Transverse colon (tissue), 4 donors: ENCODE measurements at regions not wholly inside any gene's neighbourhood (a gene's known extent, or its start where the extent isn't known, plus 50 kb on each side); places are given as distances from the start of the nearest gene placed in this dataset.

Source experiments
- EP300 ChIP-seq: sonication (generic); formaldehyde crosslinking; IDR thresholded peaks from one replicate; pipeline ENCODE4 v1.6.1; 2017; ENCODE audit warnings: antibody characterized with exemption, low read depth
- POLR2A ChIP-seq: fragments of 450-650 bp; IDR thresholded peaks from one replicate; pipeline ENCODE4 v1.6.1; 2016; ENCODE audit warnings: antibody characterized with exemption, mild to moderate bottlenecking, moderate library complexity
- POLR2AphosphoS5 ChIP-seq, 3 donors: sonication (generic); formaldehyde crosslinking; IDR thresholded peaks; one replicate each; pipeline ENCODE4 v1.6.1; 2016; ENCODE audit warnings: antibody characterized with exemption in 3 of 3
- TF ChIP-seq, protein P1 (sequence below), 5 experiments: fragments of 200-600 bp in 3 of 5; fragments of 450-650 bp in 2 of 5; sonication (generic) in 3 of 5; IDR thresholded peaks; 1 replicate in 2 of 5; 2 replicates in 3 of 5; pipeline ENCODE4 v1.5.1; 2016 to 2017; ENCODE audit warnings: antibody characterized with exemption in 5 of 5, inconsistent platforms in 3 of 5, mild to moderate bottlenecking in 2 of 5, moderate library complexity in 1 of 5

DNA sequence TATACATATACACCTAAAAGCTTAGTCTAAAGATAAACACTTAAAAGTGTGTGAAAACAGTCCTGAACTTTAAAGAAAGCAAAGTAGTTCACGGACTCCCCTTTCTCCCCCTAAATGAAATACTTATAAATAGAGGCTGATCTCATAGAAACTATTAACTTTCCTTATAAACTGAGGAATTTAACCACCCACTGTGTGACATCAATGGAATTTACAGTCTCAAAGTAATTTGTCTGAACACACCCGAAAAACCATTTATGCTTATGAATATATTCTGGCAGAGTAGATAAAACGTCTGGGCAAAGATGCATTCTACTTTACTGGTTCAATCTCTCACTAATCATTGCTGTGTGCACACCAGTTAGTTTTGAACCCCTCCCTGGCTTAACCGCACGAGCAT lies 181.8 kb upstream of the DGKB start:
- TF ChIP-seq, protein P1, sequence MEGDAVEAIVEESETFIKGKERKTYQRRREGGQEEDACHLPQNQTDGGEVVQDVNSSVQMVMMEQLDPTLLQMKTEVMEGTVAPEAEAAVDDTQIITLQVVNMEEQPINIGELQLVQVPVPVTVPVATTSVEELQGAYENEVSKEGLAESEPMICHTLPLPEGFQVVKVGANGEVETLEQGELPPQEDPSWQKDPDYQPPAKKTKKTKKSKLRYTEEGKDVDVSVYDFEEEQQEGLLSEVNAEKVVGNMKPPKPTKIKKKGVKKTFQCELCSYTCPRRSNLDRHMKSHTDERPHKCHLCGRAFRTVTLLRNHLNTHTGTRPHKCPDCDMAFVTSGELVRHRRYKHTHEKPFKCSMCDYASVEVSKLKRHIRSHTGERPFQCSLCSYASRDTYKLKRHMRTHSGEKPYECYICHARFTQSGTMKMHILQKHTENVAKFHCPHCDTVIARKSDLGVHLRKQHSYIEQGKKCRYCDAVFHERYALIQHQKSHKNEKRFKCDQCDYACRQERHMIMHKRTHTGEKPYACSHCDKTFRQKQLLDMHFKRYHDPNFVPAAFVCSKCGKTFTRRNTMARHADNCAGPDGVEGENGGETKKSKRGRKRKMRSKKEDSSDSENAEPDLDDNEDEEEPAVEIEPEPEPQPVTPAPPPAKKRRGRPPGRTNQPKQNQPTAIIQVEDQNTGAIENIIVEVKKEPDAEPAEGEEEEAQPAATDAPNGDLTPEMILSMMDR (IDR thresholded peaks at IDR 0.05): no peak
- TF ChIP-seq EP300 (no peak), POLR2AphosphoS5 (IDR thresholded peaks at IDR 0.05) (no peak), POLR2A (no peak)
